GM21619 (cell line): ENCODE measurements at regions not wholly inside any gene's neighbourhood (a gene's known extent, or its start where the extent isn't known, plus 50 kb on each side); places are given as distances from the start of the nearest gene placed in this dataset.

Source experiments
- ATAC-seq: cut with Tn5 transposase; IDR thresholded peaks from one replicate; pipeline ENCODE4 v1.9.1; 2021; ENCODE audit not compliant: unreplicated experiment

DNA sequence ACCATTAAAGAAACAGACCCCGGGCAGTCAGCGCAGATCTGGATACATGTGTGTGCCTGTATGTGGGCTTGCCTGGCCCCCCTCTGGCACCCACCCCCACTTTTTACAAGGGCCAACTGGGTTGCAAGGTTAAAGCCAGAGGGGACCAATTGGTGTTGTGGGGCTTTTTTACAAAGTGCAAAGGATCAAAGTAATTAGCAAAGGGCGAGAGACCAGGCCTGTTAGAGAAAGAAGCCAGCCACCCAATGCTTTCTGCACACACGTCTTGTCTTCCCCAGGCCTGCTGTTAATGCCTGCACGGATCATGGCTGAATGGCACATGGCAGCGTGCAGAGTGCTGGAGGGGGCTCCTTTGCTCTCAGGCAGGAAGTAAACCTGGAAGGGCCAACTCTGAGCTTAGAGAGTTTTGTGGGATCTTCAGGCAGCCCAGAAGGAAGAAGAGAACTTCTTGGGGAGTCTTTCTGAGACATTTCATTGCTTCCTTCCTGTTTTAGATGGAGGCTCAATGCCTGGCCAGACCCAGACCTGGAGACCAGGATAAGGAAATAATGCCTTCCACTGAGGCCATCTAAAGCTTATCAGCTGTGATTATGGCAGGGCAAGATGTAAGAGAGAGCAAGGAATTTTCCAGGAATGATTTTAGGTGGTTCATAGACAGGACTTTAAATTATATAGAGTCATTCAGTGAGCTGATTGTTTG, 523.4 kb upstream of the TBX3 start:
- ATAC-seq: no peak

DNA sequence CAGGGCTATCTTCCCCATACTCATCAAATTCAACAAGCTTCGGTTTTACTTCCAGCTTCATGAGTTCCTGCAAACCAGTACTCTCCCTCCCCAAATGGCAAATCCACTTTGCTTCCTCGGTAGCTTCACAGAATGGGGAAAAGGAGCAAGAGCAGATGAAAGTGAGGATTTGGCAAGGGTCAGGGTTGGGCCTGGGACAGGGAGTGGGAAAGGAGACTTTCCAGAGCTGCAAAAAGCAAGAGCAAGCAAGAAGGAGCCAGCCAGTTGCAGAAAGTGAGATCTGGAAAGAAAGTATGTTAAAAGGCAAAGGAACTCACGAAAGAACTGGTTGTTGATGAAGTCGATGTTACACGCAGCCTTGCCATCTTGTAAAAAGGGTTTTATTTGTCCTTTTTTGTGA, 522.8 kb upstream of the TBX3 start:
- no peak for ATAC-seq

DNA sequence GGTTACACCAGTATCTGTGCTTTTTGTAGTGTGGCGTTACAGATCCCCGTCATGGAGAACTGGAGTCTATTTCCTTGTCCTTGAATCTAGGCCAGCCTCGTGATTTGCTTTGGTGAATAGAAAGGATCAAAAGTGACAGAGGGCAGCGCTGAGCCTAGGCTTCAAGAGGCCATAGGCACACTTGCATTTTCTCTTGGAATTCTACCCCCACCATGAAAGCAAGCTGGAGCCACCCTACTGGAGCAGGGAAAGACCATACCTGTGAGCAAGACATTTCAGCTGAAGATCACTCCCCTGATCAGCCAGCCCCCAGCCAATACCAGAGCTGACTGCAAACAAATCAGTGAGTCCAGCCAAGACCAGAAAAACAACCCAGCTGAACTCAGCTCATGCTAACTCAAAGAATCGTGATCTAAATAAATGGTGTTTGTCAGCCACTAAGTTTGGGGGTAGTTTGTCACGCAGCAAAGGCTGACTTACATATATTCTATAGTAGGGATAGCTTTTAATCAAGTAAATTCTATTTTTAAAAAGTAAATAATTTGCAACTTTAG, 521.9 kb upstream of the TBX3 start:
- no peak for ATAC-seq

DNA sequence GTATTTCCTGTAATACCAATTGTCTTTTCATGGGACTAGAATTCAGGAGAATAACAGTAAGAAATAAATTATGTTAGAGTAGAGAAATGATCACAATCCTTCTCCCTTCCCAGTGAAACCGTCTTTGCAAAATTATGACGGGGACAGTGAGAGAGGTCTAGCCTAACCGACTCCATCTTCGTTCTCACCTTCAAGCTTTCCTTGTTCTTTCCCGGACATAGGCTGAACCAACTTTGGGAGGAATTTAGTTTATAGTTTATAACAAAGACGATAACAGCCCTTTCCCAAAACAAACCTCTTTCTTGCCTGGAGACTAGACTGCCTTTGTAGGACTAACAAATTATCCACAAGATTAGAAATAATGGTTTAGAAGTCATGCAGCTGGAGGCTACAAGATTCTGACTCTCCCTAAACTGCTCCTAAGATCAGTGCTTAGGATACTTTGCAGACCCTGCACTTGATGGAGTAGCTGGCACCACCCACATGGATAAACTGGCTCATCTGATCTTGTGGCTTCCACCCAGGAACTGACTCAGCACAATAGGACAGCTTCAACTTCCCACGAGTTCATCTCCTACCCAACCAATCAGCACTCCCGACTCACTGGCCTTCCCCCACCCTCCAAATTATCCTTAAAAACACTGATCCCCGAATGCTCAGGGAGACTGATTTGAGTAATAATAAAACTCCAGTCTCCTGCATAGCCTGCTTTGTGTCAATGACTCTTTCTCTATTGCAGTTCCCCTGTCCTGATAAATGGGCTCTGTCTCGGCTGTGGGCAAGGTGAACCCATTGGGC, 521.2 kb upstream of the TBX3 start:
- no peak for ATAC-seq

DNA sequence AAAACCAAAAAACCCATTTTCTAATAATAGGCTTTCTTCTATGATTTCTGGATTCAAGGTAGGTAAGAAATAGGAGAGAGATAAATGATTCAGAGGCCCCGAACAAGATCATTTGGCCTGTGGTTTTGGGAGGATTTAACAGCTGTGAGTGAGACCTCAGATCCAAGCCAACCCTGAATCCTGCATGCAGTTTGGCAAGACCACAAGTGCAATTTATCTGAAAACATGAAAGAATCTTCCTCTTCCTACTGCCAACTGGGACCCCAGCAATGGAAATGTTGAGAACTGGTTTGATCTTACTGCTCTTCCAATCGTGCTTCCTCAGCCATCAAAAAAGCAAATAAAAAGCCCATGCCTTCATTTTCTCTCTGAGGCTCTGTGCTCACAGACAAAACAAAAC, 519.7 kb upstream of the TBX3 start:
- no peak for ATAC-seq

DNA sequence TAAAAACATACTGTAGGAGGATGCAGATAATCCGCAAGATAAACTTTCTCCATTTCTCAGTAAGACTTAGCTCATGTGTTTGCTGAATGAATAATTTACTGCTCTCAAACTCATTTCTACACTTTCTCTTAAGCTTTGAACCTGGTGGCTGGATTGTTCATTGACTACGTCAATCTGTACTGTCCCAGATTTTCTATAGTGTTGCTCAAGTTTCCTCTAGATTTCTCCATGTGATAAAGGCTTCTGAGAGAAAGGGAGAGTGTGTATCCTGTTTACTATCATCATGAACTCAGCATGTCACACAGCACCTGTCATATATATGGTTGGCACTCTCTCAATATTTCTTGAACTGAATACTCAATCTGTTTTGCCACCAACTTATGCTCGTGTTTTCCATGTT, 518.0 kb upstream of the TBX3 start:
- ATAC-seq: no peak

DNA sequence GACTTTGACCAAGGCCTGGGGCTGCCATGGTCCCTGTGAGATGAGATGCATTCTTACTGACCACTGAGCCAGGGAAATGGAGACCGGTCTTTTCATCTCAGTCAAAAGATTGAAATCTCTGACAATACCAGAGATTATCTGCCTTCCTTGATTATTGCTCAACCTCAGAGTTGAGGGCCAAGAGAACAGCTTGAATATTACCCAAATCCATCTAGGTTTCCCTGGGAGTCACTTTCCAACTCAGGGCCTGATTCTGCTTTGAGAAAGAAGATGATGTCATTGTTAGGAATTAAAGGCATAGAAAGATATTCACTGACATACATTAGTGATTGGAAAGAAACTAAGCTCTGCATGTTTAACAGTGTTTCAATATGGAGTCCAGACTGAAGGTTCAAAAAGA, 515.9 kb upstream of the TBX3 start:
- ATAC-seq: no peak

DNA sequence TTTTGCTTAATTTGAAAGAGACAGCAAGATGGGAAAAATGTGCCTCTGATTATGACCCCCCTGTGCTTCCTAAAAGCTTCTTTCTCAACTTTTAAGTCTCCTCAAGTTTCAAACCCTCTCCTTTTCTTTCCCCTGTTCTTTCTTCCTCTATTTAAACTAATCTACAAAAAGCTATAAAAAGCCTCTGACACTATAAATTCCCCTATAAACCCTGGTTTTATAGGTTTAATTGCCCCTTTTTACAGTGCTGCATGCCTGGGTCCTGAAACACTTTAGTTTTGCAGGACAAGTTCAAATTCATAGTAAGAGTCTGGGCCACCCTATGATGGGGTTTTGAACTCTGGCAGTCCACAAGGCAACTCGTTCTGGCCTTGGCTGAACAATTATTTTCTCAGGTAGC, 510.9 kb upstream of the TBX3 start:
- no peak for ATAC-seq

DNA sequence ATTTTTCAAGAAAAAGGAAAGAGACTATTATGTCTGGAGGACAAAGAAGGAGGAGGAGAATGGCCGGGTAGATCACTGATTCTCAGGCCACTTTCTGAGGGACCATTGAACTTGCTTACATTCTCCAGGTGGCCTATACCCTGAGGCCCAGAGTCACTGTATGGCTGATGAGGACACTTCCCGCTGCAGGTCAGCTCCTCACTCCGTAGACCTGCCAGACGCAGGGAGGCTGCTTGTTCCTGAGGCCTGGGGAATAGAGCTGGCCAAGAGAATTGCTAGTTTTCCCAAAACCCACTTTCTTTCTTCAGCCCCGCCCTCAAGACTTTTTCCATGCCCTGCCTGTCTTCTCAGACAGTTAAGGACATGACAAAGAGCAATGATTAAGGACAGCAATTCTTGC, 510.5 kb upstream of the TBX3 start:
- no peak for ATAC-seq

DNA sequence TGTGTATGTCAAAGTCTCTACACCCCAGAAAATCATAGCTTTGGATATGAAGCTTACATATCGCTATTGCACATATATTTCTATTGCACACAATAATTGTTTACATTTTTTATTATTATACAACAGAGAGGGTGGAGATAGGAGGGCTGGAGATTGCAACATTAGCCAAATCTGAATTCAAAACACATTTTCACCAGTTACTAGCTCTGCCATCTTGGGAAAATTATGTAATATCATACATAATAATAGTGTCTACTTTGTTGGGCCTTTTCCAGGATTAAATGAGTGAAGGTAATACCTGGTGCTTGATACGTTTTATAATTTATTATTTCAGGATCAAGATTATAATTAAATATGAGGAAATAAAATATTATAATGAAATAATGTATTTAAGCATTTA, 507.4 kb upstream of the TBX3 start:
- ATAC-seq: no peak

DNA sequence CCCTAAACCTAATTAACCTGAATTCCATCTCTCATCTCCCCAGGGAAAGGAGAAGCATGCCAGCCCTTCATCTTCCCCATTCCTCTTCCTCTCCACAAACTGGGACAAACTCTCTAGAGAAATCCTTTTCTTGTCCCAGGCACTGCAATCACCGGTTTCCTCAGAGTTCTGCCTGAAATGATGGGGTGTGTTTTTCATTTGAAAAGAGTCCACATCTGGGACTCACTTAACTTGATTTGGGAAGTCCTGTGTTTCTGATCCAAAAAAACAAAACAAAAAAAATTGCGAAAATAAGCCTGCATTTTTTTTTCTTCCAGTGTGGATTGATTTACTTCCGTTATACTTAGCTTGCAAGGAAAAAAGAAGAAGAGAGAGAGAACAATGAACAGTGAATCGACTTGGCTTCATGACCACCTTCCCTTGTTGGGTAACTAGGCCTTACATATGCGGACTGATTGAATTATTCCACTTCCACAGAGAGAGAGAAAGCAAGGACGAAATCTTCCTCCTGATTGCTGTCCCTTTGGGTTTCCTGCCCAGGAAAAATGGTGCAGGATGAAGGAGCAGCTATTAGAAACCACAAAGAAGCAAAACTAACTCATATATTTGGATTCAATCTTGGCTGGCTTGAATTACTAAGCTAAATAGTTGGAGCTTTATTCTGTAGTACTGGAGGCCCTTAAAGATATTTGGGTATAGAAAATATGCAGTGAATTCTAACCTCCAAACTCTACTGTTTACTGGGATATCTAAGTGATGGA, 506.2 kb upstream of the TBX3 start:
- ATAC-seq: no peak

DNA sequence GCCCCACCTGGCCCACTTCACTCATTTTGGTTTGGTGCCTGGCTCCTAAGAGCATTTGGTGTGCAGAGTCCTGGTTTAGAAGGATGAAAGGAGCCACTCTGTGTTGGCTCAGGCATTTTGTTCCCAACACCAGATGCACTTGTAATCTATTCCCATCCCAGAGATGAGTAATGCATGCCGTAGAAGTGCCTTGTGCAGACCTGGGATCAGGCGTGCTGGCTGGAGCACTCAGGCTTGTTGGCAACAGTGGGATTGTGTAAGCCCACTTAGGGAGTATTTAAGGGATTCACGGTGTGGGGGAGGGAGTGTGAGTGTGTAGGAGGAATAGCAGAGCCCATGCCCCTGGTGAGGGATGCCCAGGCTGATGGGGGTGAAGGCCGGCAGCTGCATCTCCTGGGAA, 501.5 kb upstream of the TBX3 start:
- ATAC-seq: no peak

DNA sequence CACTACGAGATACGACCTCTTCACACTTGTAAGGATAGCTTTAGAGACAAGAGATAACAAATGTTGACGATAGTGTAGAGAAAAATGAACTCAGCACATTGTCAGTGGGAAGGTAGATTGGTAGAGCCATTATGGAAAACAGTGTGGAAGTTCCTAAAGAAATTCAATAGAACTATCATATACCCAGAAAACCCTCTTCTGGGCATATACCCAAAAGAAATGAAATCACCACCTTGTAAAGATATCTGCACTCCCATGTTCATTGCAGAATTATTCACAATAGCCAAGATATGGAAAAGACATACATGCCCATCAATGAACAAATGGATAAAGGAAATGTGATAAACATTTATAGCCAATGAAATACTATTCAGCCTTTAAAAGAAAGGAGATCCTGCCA, 499.8 kb upstream of the TBX3 start:
- no peak for ATAC-seq

DNA sequence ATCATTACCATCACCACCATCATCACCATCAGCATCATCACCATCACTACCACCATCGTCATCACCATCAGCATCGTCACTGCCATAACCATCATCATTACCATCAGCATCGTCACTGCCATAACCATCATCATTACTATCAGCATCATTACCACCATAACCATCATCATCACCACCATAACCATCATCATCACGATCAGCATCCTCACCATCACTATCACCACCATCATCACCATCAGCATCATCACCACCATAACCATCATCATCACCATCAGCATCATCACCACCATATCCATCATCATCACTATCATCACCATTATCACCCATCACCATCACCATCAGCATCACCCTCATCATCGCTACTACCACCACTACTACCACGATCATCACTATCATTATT, 493.9 kb upstream of the TBX3 start:
- ATAC-seq: no peak

DNA sequence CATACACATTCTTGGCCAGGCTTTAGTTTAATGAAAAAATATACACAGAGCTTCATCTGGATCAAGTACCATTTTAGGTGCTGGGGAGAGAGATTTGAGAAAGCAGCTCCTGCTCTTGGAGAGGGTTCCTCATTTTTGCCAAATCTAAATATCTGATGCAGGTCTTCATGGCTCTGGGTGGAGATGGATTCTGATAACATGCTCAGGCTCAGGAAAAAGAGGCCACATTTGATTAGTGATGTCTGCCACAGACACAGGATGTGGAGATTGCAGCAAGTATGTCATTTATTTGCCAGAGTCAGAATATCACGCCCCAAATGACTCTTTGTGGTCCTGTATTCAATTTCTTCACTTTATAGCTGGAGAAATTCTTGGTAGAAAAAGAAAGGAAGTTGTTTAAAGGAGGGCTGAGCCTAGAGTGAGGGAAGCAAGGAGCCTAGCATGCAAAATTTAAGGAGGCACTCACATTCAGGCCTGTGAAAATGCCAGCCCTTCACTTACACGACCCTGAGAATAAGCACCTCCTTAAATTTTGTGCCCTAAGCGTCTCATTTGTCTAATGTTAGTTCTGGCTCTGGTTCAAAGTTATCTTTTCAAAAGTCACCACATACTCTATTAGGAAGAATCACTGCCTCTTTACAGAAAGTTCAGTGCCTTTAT, 492.9 kb upstream of the TBX3 start:
- ATAC-seq: no peak

DNA sequence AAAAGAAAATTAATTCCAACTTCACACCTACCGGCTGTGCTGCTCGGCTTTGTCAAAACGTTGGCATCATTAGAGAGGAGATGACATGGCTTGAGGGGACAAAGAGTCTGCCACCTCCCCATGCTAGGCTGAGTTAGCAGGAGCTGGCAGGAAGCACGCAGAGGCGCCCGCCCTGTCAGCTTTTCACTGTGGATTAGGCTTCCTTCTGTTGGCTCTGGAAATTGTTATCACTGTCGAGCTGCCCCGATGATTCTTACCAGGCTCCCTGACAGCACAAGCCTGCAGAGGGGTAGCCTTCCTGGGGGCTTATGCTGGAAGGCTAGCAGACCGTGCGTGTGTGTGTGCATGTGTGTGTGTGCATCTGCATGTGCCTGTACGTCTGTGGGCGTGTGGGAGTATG, 490.9 kb upstream of the TBX3 start:
- no peak for ATAC-seq

DNA sequence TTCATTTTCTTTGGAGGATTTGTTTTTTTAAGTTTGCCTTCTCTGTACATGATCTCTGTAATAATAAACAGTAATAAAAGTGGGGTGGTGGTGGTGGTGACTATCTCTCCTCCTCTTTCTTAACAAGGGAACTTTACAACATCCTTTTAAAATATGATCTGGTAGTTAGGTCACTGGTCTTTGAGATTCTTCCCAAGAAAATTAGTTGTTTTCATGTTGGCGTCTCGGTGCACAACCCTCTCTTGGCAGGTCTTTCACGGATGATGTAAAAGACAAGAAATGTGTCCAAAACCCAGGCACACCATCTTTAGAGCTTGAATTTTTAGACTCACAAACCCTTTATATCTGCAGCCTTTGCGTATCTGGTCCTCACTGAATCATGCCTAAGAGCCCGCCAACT, 488.5 kb upstream of the TBX3 start:
- no peak for ATAC-seq

DNA sequence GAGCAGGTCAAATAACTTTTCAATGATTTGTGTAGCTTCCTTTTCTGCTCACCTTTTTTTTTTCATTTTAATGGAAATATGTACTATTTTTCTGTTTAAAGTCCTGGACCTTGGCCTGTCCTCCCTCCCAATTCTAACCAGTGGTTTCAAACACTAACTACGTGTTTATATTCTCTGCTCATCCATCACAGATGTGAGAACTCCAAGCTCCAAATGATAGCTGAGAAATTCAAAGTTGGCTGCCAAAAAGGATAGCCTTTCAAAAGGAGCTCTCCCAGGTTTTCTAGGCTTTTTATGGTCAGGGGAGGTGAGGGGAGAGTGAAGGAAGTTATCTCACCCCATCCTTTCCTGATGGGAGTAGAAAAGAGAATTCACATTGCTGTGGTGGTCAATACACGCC, 486.0 kb upstream of the TBX3 start:
- no peak for ATAC-seq

DNA sequence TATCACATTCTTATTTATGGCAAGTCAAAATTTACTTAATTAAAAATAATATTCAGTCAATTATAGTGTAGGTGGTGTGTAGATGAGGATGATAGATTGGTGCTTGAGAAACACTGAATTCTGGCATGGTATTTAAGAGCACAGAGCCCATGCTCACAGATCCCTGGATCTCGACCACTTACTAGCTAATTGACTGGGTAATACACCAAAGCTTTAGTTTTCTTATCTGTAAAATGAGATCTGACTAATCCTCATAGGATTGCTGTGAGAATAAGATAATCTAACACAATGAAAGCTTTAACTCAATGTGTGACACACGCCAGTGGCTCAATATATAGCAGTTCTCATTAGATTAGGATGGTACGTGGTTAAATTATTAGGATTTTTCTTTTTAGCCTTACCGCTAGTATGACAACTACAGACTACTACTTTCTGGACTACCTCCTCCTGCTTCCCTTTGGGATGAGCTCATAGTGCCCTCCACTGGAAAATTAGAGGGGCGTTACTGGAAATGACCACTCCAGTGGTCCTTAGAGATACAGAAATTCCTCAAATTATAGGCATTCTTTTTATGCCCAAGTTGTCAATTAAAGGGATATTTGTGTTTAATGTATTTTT, 482.8 kb upstream of the TBX3 start:
- ATAC-seq: no peak

DNA sequence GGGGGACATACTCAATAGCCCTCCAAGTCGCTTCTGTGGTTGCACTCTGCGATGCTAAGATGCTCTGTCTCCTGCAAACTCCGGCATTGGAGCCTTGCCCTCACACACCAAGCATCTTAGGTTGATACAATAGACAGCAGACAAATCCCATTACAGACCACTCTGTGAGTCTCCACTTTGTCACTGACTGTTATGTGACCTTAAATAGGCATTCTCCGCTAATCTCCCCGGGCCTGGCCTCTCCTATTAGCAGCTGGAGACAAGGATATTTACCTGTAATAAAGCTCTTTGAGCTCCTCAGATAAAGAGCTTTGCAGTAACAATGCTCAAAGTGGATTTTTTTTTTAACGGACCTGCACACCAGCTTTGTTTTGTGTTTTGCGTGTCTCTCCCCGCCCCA, 479.7 kb upstream of the TBX3 start:
- no peak for ATAC-seq
